LoVo (cell line): ENCODE measurements at regions not wholly inside any gene's neighbourhood (a gene's known extent, or its start where the extent isn't known, plus 50 kb on each side); places are given as distances from the start of the nearest gene placed in this dataset.

Experiments used
- DNase-seq: peaks from one replicate; pipeline ENCODE4 v3.0.0-alpha.2; 2016; ENCODE audit warnings: low spot score

DNA sequence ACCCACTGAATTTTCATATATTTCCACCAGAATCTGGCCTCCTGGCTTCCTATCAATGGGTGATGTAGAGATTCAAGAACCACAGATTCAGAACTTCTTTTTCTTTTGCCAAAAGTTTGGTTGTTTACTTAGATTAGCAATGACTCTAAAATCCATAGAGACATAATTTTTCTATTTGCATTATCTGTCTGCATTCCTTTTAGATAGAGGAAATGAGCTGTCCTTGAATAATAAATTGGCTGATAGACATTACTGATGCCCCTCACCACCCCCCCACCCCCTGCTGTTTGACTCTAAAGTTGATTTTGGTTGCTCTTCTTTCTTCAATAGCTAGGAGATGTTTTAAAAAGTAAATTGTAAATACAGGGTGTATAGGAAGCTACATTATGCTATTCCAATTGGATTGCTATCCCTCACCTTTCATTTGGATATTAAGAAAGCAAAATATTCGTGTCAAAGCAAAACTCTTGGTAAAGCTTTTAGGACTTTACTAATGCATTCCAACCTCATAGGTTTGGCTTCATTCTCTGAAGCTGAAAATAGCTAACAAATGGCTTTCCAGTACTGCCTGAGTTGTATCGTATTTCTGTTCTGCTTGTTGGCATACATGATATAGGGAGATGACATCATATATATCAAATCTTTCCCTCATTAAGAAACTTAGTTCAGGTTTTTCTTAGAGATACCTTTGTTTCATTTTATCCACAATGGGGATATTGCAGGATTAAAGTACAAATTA is 606.0 kb downstream of the ARL4A start:
- no peak for DNase-seq

- no peak for DNase-seq
Observed at GRCh38 chr7:13307040-13307439, 619.6 kb downstream of the ARL4A start.

DNA sequence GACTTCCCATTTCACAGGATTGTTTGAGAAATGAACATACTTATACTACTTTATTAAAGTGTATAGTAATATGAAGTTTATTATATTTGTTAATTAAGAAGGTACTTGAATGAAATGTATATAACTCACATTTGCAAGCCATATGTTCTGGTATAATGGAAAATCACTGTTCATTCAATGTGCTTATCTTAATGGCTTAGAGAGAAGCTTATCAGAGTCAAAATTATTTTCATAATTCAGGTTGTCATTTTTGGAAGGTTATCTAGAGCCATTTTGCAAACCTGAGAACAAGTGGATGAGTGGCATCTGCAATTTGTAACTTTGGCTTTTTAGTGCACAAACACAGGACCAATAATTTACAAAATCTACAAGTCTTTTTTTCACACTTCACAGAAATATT is 621.0 kb downstream of the ARL4A start:
- DNase-seq: no peak

GRCh38 chr7:13309535-13309934 is 622.1 kb downstream of the ARL4A start:
- DNase-seq: no peak

- DNase-seq: no peak
Observed at GRCh38 chr7:13312307-13312706, 624.9 kb downstream of the ARL4A start.

- DNase-seq: no peak
Observed at GRCh38 chr7:13320333-13320732, 632.9 kb downstream of the ARL4A start.

- no peak for DNase-seq
Observed at GRCh38 chr7:13321316-13321715, 633.9 kb downstream of the ARL4A start.

GRCh38 chr7:13322126-13322525 is 634.7 kb downstream of the ARL4A start:
- DNase-seq: no peak

DNA sequence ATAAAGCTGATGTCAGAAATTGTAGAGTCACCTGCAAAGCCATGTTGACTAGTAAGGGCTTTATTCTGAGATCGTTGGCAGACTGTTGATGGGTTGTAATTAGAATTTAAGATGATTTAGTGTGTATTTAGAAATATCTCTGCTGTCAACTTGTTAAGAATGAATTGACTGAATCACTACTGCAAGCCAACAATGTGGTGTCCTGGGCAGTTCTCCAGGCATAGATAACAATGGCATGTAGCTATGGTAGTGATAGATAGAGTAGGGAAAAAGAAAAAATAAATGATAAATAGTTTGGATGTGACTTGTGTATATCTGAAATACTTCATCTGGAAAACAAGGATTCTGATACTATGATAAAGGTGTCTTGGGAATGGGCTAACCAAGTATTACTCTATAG is 640.2 kb downstream of the ARL4A start:
- no peak for DNase-seq

- DNase-seq: no peak
Observed at GRCh38 chr7:13333371-13333770, 645.9 kb downstream of the ARL4A start.

GRCh38 chr7:13336227-13336626 is 648.8 kb downstream of the ARL4A start:
- DNase-seq: no peak

DNA sequence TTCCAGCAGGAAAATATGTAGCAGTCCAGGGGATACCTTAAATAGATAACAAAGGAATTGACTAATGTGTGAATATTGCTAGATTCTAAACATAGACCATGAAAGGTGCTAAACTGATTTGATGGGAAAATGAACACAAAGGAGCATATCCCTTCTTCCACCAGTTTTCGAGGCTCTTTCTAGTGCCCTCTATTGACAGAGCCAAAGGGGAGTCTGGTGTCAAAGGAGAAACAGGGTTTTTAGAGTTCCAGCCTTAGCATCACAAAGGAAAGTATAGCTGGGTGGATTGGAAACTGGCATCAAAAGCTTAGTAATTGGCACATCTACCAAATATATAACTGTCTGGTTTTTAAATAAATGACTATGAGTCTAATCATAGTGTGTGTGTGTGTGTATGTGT is 636.8 kb downstream of the ETV1 start:
- no peak for DNase-seq

DNA sequence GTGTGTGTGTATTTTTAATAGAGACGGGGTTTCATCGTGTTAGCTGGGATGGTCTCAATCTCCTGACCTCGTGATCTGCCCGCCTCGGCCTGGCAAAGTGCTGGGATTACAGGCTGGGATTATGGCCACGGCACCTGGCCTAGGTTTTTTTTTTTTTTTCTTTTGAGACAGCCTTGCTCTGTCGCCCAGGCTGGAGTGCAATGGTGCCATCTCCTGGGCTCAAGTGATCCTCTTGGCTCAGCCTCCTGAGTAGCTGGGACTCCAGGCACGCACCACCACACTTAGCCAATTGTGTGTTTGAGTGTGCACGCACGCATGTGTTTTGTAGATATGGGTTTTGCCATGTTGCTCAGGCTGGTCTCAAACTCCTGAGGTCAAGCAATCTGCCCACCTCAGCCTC is 629.8 kb downstream of the ETV1 start:
- DNase-seq: no peak

GRCh38 chr7:13386741-13387140 is 602.7 kb downstream of the ETV1 start:
- no peak for DNase-seq

- DNase-seq: no peak
Observed at GRCh38 chr7:13407911-13408310, 581.6 kb downstream of the ETV1 start.

GRCh38 chr7:13411151-13411550 is 578.3 kb downstream of the ETV1 start:
- no peak for DNase-seq

- no peak for DNase-seq
Observed at GRCh38 chr7:13411636-13412035, 577.8 kb downstream of the ETV1 start.

- DNase-seq: no peak
Observed at GRCh38 chr7:13414181-13414580, 575.3 kb downstream of the ETV1 start.

DNA sequence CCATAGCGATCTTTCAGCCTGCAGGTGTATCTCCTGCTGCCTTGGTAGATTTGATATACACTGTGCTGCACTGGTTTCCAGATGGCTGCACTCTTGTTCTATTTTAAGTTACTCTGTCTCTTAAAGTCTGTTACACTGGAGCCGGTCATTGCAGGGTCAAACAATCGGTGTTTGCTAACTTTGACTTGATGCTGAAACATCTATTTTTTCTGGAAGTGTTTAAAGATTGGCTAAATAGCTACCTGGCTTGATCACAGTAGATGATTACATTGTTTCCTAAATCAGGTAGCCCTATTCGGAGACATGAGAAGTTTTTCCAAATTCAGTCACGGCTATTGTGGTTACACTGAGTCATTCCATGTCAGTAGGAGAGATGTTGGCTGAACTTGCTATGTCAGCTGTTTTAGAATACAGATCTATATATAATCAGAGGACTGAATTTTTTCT is 574.8 kb downstream of the ETV1 start:
- DNase-seq: no peak

DNA sequence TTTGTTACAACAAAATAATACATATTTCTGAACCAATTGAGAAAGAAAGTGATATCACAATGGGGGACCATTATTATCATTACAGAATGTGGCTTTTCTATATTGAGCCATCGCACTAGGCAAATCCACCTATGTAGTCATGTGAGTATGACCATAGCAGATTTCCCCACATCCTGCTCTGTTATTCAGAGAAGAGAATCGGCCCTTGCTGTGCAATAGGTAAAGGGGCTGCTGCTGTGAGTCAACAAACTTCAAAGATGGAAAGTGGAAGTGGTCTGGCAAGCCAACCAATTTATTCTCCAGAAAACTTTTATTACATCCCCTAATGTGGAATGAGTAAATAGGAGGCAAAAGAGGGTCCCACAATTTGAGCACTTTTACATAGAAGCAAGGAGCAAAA is 573.4 kb downstream of the ETV1 start:
- no peak for DNase-seq

DNA sequence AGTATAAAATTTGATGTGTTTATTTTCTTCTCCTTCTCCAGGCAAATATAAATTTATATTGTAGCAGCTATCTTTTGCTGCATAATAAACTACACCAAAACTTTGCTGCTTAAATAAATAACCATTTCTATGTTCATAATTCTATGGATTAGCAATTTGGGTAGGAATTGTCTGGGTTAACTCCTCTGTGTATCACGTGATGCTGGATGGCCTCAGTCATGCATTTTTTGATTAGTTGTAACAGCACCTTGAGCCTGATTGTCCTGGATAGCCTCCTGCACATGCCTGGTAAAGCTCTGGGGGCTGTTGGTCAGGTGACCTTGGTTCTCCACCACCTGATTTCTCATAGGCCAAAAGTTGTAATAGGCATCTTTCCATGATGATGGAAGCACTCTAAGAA is 572.9 kb downstream of the ETV1 start:
- DNase-seq: no peak

DNA sequence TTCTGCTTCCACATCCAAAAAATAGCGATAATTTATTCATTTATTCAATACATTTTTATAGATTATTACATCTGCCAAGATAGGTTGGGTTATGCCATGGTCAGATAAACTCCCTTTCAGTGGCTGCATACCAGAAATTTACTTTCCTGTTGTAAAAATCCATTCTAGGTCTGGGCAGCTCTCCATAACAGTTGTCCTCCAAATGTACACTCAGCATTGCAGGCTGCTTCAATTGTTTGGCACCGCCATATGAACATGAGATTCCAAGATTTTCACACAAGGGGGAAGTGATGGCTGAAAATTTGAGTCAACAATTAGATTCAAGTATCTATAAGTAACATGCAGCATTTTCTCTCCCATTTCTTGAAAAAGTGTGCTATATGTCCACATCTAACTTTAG is 568.7 kb downstream of the ETV1 start:
- no peak for DNase-seq

- DNase-seq: no peak
Observed at GRCh38 chr7:13421776-13422175, 567.7 kb downstream of the ETV1 start.

DNA sequence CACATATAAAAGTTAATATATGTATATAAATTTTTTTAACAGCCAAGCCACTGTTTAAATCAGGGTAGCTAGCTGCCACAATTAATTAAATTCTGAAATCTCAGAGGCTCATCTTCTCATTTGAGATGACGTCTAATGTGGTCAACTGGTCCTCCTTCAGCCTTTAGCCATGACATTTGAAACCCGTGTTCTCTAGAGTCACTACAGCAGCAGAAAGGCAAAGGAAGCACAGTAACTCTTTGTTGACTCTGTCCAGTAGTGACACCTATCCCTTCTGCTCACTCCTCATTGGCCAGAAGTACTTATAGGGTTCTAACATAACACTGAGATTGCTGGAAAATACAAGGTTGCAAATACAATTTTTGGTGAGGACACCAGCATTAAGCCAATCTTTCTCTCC is 555.5 kb downstream of the ETV1 start:
- no peak for DNase-seq

- DNase-seq: no peak
Observed at GRCh38 chr7:13442226-13442625, 547.2 kb downstream of the ETV1 start.
